ENCODE measurements at regions not wholly inside any gene's neighbourhood (a gene's known extent, or its start where the extent isn't known, plus 50 kb on each side); places are given as distances from the start of the nearest gene placed in this dataset.

- no peak for DNase-seq
- Histone ChIP-seq H3K4me1 (no peaks in the 10 kb centered on the region), H3K27ac (no peak overlapping the region), H3K36me3 (no peaks in the 10 kb centered on the region), H3K27me3 (no peaks in the 10 kb centered on the region), H3K4me3 (no peak overlapping the region), H3K9me3 (no peaks in the 10 kb centered on the region)
- intact Hi-C loops (cut with DNase I): no loop called here
- TF ChIP-seq POLR2AphosphoS5 (IDR thresholded peaks at IDR 0.05): no peak
- TF ChIP-seq EP300 (IDR thresholded peaks at IDR 0.05): no peak
- TF ChIP-seq POLR2A (IDR thresholded peaks at IDR 0.05): no peak
- no peak for TF ChIP-seq CTCF (IDR thresholded peaks at IDR 0.05)
- 59 to 76% methylated on average over 4 of the region's 4 CpGs for WGBS, 2 donors
These were observed 370.1 kb downstream of the BMP2 start for GRCh38 chr20:7137395-7138151.

GRCh38 chr20:7144464-7144863 is 377.0 kb downstream of the BMP2 start:
- TF ChIP-seq EP300 (IDR thresholded peaks at IDR 0.05): no peak
- no peak for TF ChIP-seq POLR2AphosphoS5 (IDR thresholded peaks at IDR 0.05)
- no peak for TF ChIP-seq CTCF (IDR thresholded peaks at IDR 0.05)
- TF ChIP-seq POLR2A (IDR thresholded peaks at IDR 0.05): no peak
- H3K36me3 ChIP-seq: no peaks in the 10 kb centered on the region
- H3K27ac ChIP-seq: no peak overlapping the region
- H3K9me3 ChIP-seq: no peaks in the 10 kb centered on the region
- DNase-seq: no peak
- H3K4me1 ChIP-seq: no peaks in the 10 kb centered on the region
- WGBS, 2 donors: 47 to 63% methylated on average over 2 of the region's 2 CpGs
- no peak overlapping the region for H3K4me3 ChIP-seq
- intact Hi-C loops (cut with DNase I): no loop called here
- no peaks in the 10 kb centered on the region for H3K27me3 ChIP-seq

GRCh38 chr20:7146552-7147219 is 379.2 kb downstream of the BMP2 start:
- WGBS, 2 donors: 73 to 84% methylated on average over 10 of the region's 10 CpGs

GRCh38 chr20:7147220-7147601 is 379.7 kb downstream of the BMP2 start:
- 45 to 48% methylated on average over 4 of the region's 4 CpGs for WGBS, 2 donors
- Histone ChIP-seq H3K27me3 (no peaks in the 10 kb centered on the region), H3K27ac (no peak overlapping the region), H3K36me3 (no peaks in the 10 kb centered on the region), H3K4me1 (no peaks in the 10 kb centered on the region), H3K9me3 (no peaks in the 10 kb centered on the region), H3K4me3 (no peak overlapping the region)
- TF ChIP-seq POLR2AphosphoS5 (IDR thresholded peaks at IDR 0.05) (no peak), POLR2A (IDR thresholded peaks at IDR 0.05) (no peak), EP300 (IDR thresholded peaks at IDR 0.05) (no peak), CTCF (IDR thresholded peaks at IDR 0.05) (no peak)
- intact Hi-C loops (cut with DNase I): no loop called here
- no peak for DNase-seq

More at GRCh38 chr20:7146552-7147219, 379.2 kb downstream of the BMP2 start:
- no peak for TF ChIP-seq POLR2AphosphoS5 (IDR thresholded peaks at IDR 0.05)
- TF ChIP-seq POLR2A (IDR thresholded peaks at IDR 0.05): no peak
- no peak for TF ChIP-seq CTCF (IDR thresholded peaks at IDR 0.05)
- TF ChIP-seq EP300 (IDR thresholded peaks at IDR 0.05): no peak
- intact Hi-C loops (cut with DNase I): no loop called here
- Histone ChIP-seq H3K4me3 (no peak overlapping the region), H3K9me3 (no peaks in the 10 kb centered on the region), H3K36me3 (no peaks in the 10 kb centered on the region), H3K4me1 (no peaks in the 10 kb centered on the region), H3K27ac (no peak overlapping the region), H3K27me3 (no peaks in the 10 kb centered on the region)
- no peak for DNase-seq

All from sigmoid colon (tissue), 6 donors.